Adrenal gland (tissue), 5 donors: ENCODE measurements at regions not wholly inside any gene's neighbourhood (a gene's known extent, or its start where the extent isn't known, plus 50 kb on each side); places are given as distances from the start of the nearest gene placed in this dataset.

Source experiments
- CTCF ChIP-seq, 6 experiments: fragments of 450-650 bp in 4 of 6; fragments of 200-600 bp in 2 of 6; sonication (generic) in 1 of 6; IDR thresholded peaks; 1 replicate in 5 of 6; 2 replicates in 1 of 6; pipeline versions ENCODE4 v1.5.1 to v1.8.0; 2016 to 2021; ENCODE audit warnings: antibody characterized with exemption in 6 of 6, mild to moderate bottlenecking in 2 of 6, moderate library complexity in 1 of 6
- POLR2A ChIP-seq, 2 donors: fragments of 450-650 bp; IDR thresholded peaks; one replicate each; pipeline ENCODE4 v1.6.1; 2017; ENCODE audit warnings: antibody characterized with exemption in 2 of 2, mild to moderate bottlenecking in 2 of 2, moderate library complexity in 1 of 2
- donor health status: DM: no; HTN: no; CAD: no.

- TF ChIP-seq CTCF (IDR thresholded peaks at IDR 0.05) (no peak), POLR2A (IDR thresholded peaks at IDR 0.05) (no peak)
These were observed 130.4 kb downstream of the TRIM43 start for GRCh38 chr2:95722131-95722697.
